HEK293T (cell line): ENCODE measurements at regions not wholly inside any gene's neighbourhood (a gene's known extent, or its start where the extent isn't known, plus 50 kb on each side); places are given as distances from the start of the nearest gene placed in this dataset.

Experiments
- CTCF ChIA-PET: fragments of 350-600 bp; formaldehyde crosslinking; extraction: SDS; loops from one replicate; lab custom pipeline; 2021; ENCODE audit warnings: antibody characterized with exemption, inconsistent platforms; lab: Yijun Ruan, JAX
- POLR2A ChIA-PET: fragments of 350-600 bp; formaldehyde crosslinking; extraction: SDS; loops from one replicate; lab custom pipeline; 2020; ENCODE audit warnings: antibody characterized with exemption, inconsistent platforms; lab: Yijun Ruan, JAX
- DNase-seq: peaks from one replicate; pipeline ENCODE4 v3.0.0; 2012; ENCODE audit warnings: mixed read lengths; ENCODE audit errors: extremely low spot score
- ARNT ChIP-seq: fragments of 450-650 bp; IDR thresholded peaks from 2 replicates; pipeline ENCODE4 v1.6.1; 2017; ENCODE audit warnings: mild to moderate bottlenecking
- BHLHE40 ChIP-seq: fragments of 450-650 bp; IDR thresholded peaks from 2 replicates; pipeline ENCODE4 v1.6.1; 2016; ENCODE audit warnings: mild to moderate bottlenecking, moderate library complexity, borderline replicate concordance
- CTBP1 ChIP-seq: fragments of 450-650 bp; IDR thresholded peaks from 2 replicates; pipeline ENCODE4 v1.6.1; 2016; ENCODE audit warnings: borderline replicate concordance
- ELF4 ChIP-seq: fragments of 450-650 bp; IDR thresholded peaks from 2 replicates; pipeline ENCODE4 v1.6.1; 2017; ENCODE audit warnings: antibody characterized with exemption
- FOXA1 ChIP-seq: fragments of 450-650 bp; IDR thresholded peaks from 2 replicates; pipeline ENCODE4 v1.6.1; 2016; ENCODE audit warnings: mild to moderate bottlenecking
- FOXK2 ChIP-seq: fragments of 450-650 bp; IDR thresholded peaks from 2 replicates; pipeline ENCODE4 v1.6.1; 2016; ENCODE audit warnings: mild to moderate bottlenecking
- FOXM1 ChIP-seq: fragments of 450-650 bp; IDR thresholded peaks from 2 replicates; pipeline ENCODE4 v1.6.1; 2017; ENCODE audit warnings: mild to moderate bottlenecking, borderline replicate concordance
- HDGF ChIP-seq: fragments of 450-650 bp; IDR thresholded peaks from 2 replicates; pipeline ENCODE4 v1.6.1; 2017; ENCODE audit warnings: antibody characterized with exemption, borderline replicate concordance
- L3MBTL2 ChIP-seq: fragments of 450-650 bp; conservative IDR thresholded peaks from 2 replicates; pipeline ENCODE4 v1.6.1; 2016; ENCODE audit warnings: mild to moderate bottlenecking
- LEF1 ChIP-seq: fragments of 450-650 bp; IDR thresholded peaks from 2 replicates; pipeline ENCODE4 v1.6.1; 2017; ENCODE audit warnings: mild to moderate bottlenecking, borderline replicate concordance
- NFRKB ChIP-seq: fragments of 450-650 bp; IDR thresholded peaks from 2 replicates; pipeline ENCODE4 v1.6.1; 2016; ENCODE audit warnings: mild to moderate bottlenecking, moderate library complexity
- PKNOX1 ChIP-seq: fragments of 450-650 bp; IDR thresholded peaks from 2 replicates; pipeline ENCODE4 v1.6.1; 2016
- SP1 ChIP-seq: fragments of 450-650 bp; IDR thresholded peaks from 2 replicates; pipeline ENCODE4 v1.6.1; 2017
- SUZ12 ChIP-seq: fragments of 450-650 bp; IDR thresholded peaks from 2 replicates; pipeline ENCODE4 v1.6.1; 2016; ENCODE audit warnings: mild to moderate bottlenecking
- TARDBP ChIP-seq: fragments of 450-650 bp; IDR thresholded peaks from 2 replicates; pipeline ENCODE4 v1.6.1; 2016
- ZNF384 ChIP-seq: fragments of 450-650 bp; IDR thresholded peaks from 2 replicates; pipeline ENCODE4 v1.6.1; 2016

GRCh38 chr4:181618038-181618618, 625.1 kb upstream of the TENM3 start:
- ChIA-PET CTCF (interaction anchor here (1.1 kb wide), 1 partner anchor 39 kb away, joined by 3 read pairs; no protein-coding TSS in a partner anchor), POLR2A (interaction anchor here (1.2 kb wide), 1 partner anchor 16 kb away, joined by 3 read pairs; no protein-coding TSS in a partner anchor)
- TF ChIP-seq NFRKB (no peak), FOXK2 (no peak), TARDBP (no peak), SUZ12 (no peak), FOXA1 (no peak), ELF4 (no peak), L3MBTL2 (no peak), ZNF384 (no peak), FOXM1 (no peak), PKNOX1 (no peak)
- DNase-seq: no peak

GRCh38 chr4:181618896-181619295, 624.3 kb upstream of the TENM3 start:
- CTCF ChIA-PET: no interaction called here
- POLR2A ChIA-PET: no interaction called here
- TF ChIP-seq ZNF384 (no peak), ARNT (no peak), FOXK2 (no peak), FOXM1 (no peak), PKNOX1 (no peak), NFRKB (no peak), LEF1 (no peak), CTBP1 (no peak), L3MBTL2 (no peak), SP1 (no peak), ELF4 (no peak), SUZ12 (no peak), HDGF (no peak), BHLHE40 (no peak), FOXA1 (no peak), TARDBP (no peak)
- DNase-seq: peak; percentile 8

GRCh38 chr4:181619651-181620050, 623.6 kb upstream of the TENM3 start:
- ChIA-PET POLR2A (no interaction called here), CTCF (no interaction called here)
- DNase-seq: no peak
- TF ChIP-seq PKNOX1: no peak

- POLR2A ChIA-PET: no interaction called here
- no peak for TF ChIP-seq ARNT
- no peak for TF ChIP-seq TARDBP
- no peak for TF ChIP-seq NFRKB
- no peak for TF ChIP-seq SP1
- TF ChIP-seq FOXA1: no peak
- TF ChIP-seq LEF1: no peak
- no peak for TF ChIP-seq CTBP1
- no peak for TF ChIP-seq FOXM1
- TF ChIP-seq HDGF: no peak
- TF ChIP-seq ELF4: no peak
- TF ChIP-seq BHLHE40: no peak
- TF ChIP-seq L3MBTL2: no peak
- no peak for DNase-seq
Observed at GRCh38 chr4:181637186-181638105, 605.8 kb upstream of the TENM3 start.

GRCh38 chr4:181643466-181643865, 599.7 kb upstream of the TENM3 start:
- POLR2A ChIA-PET: no interaction called here
- DNase-seq: no peak
- CTCF ChIA-PET: no interaction called here
- TF ChIP-seq SP1: no peak
- no peak for TF ChIP-seq FOXA1
- no peak for TF ChIP-seq ZNF384
- no peak for TF ChIP-seq ELF4
- TF ChIP-seq ARNT: no peak
- no peak for TF ChIP-seq LEF1
- no peak for TF ChIP-seq NFRKB
- TF ChIP-seq L3MBTL2: no peak
- TF ChIP-seq HDGF: no peak
- no peak for TF ChIP-seq CTBP1
- no peak for TF ChIP-seq PKNOX1
- TF ChIP-seq TARDBP: no peak
- no peak for TF ChIP-seq BHLHE40
- TF ChIP-seq FOXM1: no peak
- no peak for TF ChIP-seq SUZ12

More at GRCh38 chr4:181637186-181638105, 605.8 kb upstream of the TENM3 start:
- CTCF ChIA-PET: no interaction called here
